SK-N-MC (cell line): ENCODE measurements at regions not wholly inside any gene's neighbourhood (a gene's known extent, or its start where the extent isn't known, plus 50 kb on each side); places are given as distances from the start of the nearest gene placed in this dataset.

Experiments
- EZH2 ChIP-seq: fragments of 200-600 bp; sonication (generic); IDR thresholded peaks from one replicate; pipeline ENCODE4 v1.6.1; 2017; ENCODE audit warnings: antibody characterized with exemption
- FOXP2 ChIP-seq: optimal IDR thresholded peaks from 2 replicates; pipeline ENCODE3; 2011; ENCODE audit warnings: mild to moderate bottlenecking, moderate library complexity; ENCODE audit not compliant: insufficient read depth; ENCODE audit errors: extremely low read length, control extremely low read depth
- POLR2AphosphoS5 ChIP-seq: IDR thresholded peaks from 2 replicates; pipeline ENCODE4 v1.6.1; 2012; ENCODE audit warnings: mild to moderate bottlenecking, low read depth, low read length, borderline replicate concordance

GRCh38 chr7:114008696-114009095 lies 89.9 kb upstream of the PPP1R3A start:
- no peak for TF ChIP-seq EZH2
- TF ChIP-seq POLR2AphosphoS5 = no peak
- no peak for TF ChIP-seq FOXP2
